HG03442 (cell line): ENCODE measurements at regions not wholly inside any gene's neighbourhood (a gene's known extent, or its start where the extent isn't known, plus 50 kb on each side); places are given as distances from the start of the nearest gene placed in this dataset.

Source experiments
- ATAC-seq: cut with Tn5 transposase; IDR thresholded peaks from one replicate; pipeline ENCODE4 v1.9.1; 2021; ENCODE audit warnings: mild to moderate bottlenecking, moderate library complexity; ENCODE audit not compliant: unreplicated experiment

GRCh38 chr10:57806675-57807074 lies 461.0 kb downstream of the IPMK start:
- ATAC-seq, result no peak

- no peak for ATAC-seq
These were observed 468.1 kb downstream of the IPMK start for GRCh38 chr10:57799625-57800024.

GRCh38 chr10:57798830-57799229 lies 468.9 kb downstream of the IPMK start:
- no peak for ATAC-seq

GRCh38 chr10:57791546-57791945 lies 476.1 kb downstream of the IPMK start:
- no peak for ATAC-seq

GRCh38 chr10:57790703-57791102 lies 477.0 kb downstream of the IPMK start:
- ATAC-seq, result no peak

GRCh38 chr10:57788117-57788516 lies 479.6 kb downstream of the IPMK start:
- ATAC-seq, result no peak

- no peak for ATAC-seq
These were observed 480.6 kb downstream of the IPMK start for GRCh38 chr10:57786850-57787750.

GRCh38 chr10:57786331-57786730 lies 481.4 kb downstream of the IPMK start:
- ATAC-seq, result no peak

- ATAC-seq, result no peak
These were observed 482.1 kb downstream of the IPMK start for GRCh38 chr10:57785546-57785945.

- no peak for ATAC-seq
These were observed 482.6 kb downstream of the IPMK start for GRCh38 chr10:57785068-57785467.

- ATAC-seq, result no peak
These were observed 490.8 kb downstream of the IPMK start for GRCh38 chr10:57776688-57777432.

GRCh38 chr10:57775250-57775649 lies 492.4 kb downstream of the IPMK start:
- no peak for ATAC-seq

GRCh38 chr10:57769298-57769697 lies 498.4 kb downstream of the IPMK start:
- ATAC-seq, result no peak

- ATAC-seq, result no peak
These were observed 507.9 kb downstream of the IPMK start for GRCh38 chr10:57759777-57760176.

GRCh38 chr10:57754803-57755202 lies 512.9 kb downstream of the IPMK start:
- ATAC-seq, result no peak

- no peak for ATAC-seq
These were observed 524.0 kb downstream of the IPMK start for GRCh38 chr10:57743711-57744110.

GRCh38 chr10:57741751-57742150 lies 525.9 kb downstream of the IPMK start:
- no peak for ATAC-seq

- no peak for ATAC-seq
These were observed 544.4 kb downstream of the IPMK start for GRCh38 chr10:57723305-57723704.

GRCh38 chr10:57716884-57717283 lies 550.8 kb downstream of the IPMK start:
- ATAC-seq, result no peak

GRCh38 chr10:57715233-57715632 lies 552.5 kb downstream of the IPMK start:
- ATAC-seq, result no peak

GRCh38 chr10:57707300-57707658 lies 560.4 kb downstream of the IPMK start:
- no peak for ATAC-seq
